HG03095 (cell line): ENCODE measurements at regions not wholly inside any gene's neighbourhood (a gene's known extent, or its start where the extent isn't known, plus 50 kb on each side); places are given as distances from the start of the nearest gene placed in this dataset.

ENCODE experiments used
- ATAC-seq: cut with Tn5 transposase; IDR thresholded peaks from one replicate; pipeline ENCODE4 v1.9.1; 2021; ENCODE audit warnings: moderate library complexity; ENCODE audit not compliant: unreplicated experiment

GRCh38 chr4:175424111-175424510 is 388.0 kb downstream of the GPM6A start:
- no peak for ATAC-seq

- no peak for ATAC-seq
These were observed 384.3 kb downstream of the GPM6A start for GRCh38 chr4:175427751-175428150.

GRCh38 chr4:175431694-175432093 is 380.4 kb downstream of the GPM6A start:
- no peak for ATAC-seq

- no peak for ATAC-seq
These were observed 376.7 kb downstream of the GPM6A start for GRCh38 chr4:175435381-175435783.

GRCh38 chr4:175436196-175436595 is 375.9 kb downstream of the GPM6A start:
- ATAC-seq: no peak

- ATAC-seq: no peak
These were observed 371.3 kb downstream of the GPM6A start for GRCh38 chr4:175440786-175441185.

GRCh38 chr4:175441256-175441655 is 370.8 kb downstream of the GPM6A start:
- ATAC-seq: no peak

- ATAC-seq: no peak
These were observed 368.5 kb downstream of the GPM6A start for GRCh38 chr4:175443547-175443946.

- ATAC-seq: no peak
These were observed 367.6 kb downstream of the GPM6A start for GRCh38 chr4:175444512-175444911.

- no peak for ATAC-seq
These were observed 365.0 kb downstream of the GPM6A start for GRCh38 chr4:175447016-175447415.

GRCh38 chr4:175450446-175450845 is 361.6 kb downstream of the GPM6A start:
- no peak for ATAC-seq

- ATAC-seq: no peak
These were observed 360.7 kb downstream of the GPM6A start for GRCh38 chr4:175451238-175451965.

GRCh38 chr4:175453456-175453855 is 358.6 kb downstream of the GPM6A start:
- ATAC-seq: no peak

GRCh38 chr4:175456131-175456530 is 355.9 kb downstream of the GPM6A start:
- no peak for ATAC-seq

GRCh38 chr4:175457956-175458355 is 354.1 kb downstream of the GPM6A start:
- ATAC-seq: no peak

- no peak for ATAC-seq
These were observed 352.5 kb downstream of the GPM6A start for GRCh38 chr4:175459571-175459970.

- ATAC-seq: no peak
These were observed 351.6 kb downstream of the GPM6A start for GRCh38 chr4:175460414-175460813.

- ATAC-seq: no peak
These were observed 342.6 kb downstream of the GPM6A start for GRCh38 chr4:175469514-175469913.

- ATAC-seq: no peak
These were observed 341.9 kb downstream of the GPM6A start for GRCh38 chr4:175470131-175470530.

- no peak for ATAC-seq
These were observed 331.7 kb downstream of the GPM6A start for GRCh38 chr4:175480404-175480803.

GRCh38 chr4:175499735-175500352 is 312.2 kb downstream of the GPM6A start:
- ATAC-seq: no peak

GRCh38 chr4:175504318-175504717 is 307.7 kb downstream of the GPM6A start:
- ATAC-seq: no peak

GRCh38 chr4:175509320-175509719 is 302.7 kb downstream of the GPM6A start:
- ATAC-seq: no peak
